ENCODE measurements at regions not wholly inside any gene's neighbourhood (a gene's known extent, or its start where the extent isn't known, plus 50 kb on each side); places are given as distances from the start of the nearest gene placed in this dataset.

DNA sequence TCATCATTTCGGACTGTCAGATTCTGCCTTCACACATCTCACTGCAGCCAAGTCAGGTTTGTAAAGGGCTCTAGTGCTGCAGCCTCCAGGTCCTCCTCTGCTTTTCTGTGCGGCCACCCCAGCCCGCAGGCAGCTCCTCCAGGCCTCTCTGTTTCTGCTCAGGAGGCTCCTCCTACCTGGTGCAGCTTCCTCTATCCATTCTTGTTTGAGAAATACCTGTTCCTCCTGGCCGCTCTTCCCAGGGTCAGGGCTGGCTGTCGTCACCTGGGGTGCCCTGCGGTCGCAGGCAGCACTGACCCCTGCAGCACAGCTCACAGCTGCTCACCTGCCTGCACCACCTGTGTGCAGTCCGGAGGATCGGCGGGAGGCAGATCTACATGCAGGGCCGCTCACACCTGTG, 387.7 kb upstream of the IRX4 start:
- H3K4me3 ChIP-seq (ENCODE audit: low read length): no peak overlapping the region
- H3F3A ChIP-seq (ENCODE audit: insufficient read depth, low read length, poor library complexity, severe bottlenecking): no peaks in the 10 kb centered on the region
- H3K79me2 ChIP-seq (replicated peaks; ENCODE audit: insufficient read depth, low read length): no peaks in the 10 kb centered on the region
- no peak for TF ChIP-seq MXI1 (conservative IDR thresholded peaks at IDR 0.05; ENCODE audit: poor library complexity, severe bottlenecking)
- no peak for TF ChIP-seq POLR2AphosphoS5 (IDR thresholded peaks at IDR 0.05)
- TF ChIP-seq, protein P1, sequence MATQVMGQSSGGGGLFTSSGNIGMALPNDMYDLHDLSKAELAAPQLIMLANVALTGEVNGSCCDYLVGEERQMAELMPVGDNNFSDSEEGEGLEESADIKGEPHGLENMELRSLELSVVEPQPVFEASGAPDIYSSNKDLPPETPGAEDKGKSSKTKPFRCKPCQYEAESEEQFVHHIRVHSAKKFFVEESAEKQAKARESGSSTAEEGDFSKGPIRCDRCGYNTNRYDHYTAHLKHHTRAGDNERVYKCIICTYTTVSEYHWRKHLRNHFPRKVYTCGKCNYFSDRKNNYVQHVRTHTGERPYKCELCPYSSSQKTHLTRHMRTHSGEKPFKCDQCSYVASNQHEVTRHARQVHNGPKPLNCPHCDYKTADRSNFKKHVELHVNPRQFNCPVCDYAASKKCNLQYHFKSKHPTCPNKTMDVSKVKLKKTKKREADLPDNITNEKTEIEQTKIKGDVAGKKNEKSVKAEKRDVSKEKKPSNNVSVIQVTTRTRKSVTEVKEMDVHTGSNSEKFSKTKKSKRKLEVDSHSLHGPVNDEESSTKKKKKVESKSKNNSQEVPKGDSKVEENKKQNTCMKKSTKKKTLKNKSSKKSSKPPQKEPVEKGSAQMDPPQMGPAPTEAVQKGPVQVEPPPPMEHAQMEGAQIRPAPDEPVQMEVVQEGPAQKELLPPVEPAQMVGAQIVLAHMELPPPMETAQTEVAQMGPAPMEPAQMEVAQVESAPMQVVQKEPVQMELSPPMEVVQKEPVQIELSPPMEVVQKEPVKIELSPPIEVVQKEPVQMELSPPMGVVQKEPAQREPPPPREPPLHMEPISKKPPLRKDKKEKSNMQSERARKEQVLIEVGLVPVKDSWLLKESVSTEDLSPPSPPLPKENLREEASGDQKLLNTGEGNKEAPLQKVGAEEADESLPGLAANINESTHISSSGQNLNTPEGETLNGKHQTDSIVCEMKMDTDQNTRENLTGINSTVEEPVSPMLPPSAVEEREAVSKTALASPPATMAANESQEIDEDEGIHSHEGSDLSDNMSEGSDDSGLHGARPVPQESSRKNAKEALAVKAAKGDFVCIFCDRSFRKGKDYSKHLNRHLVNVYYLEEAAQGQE (IDR thresholded peaks at IDR 0.05; ENCODE audit: borderline replicate concordance): no peak
- no peak for TF ChIP-seq TAF1 (IDR thresholded peaks at IDR 0.05; ENCODE audit: low read depth)
- TF ChIP-seq SMC3 (conservative IDR thresholded peaks at IDR 0.05; ENCODE audit: poor library complexity): no peak
- TF ChIP-seq RAD21 (conservative IDR thresholded peaks at IDR 0.05): no peak
- TF ChIP-seq EP300 (conservative IDR thresholded peaks at IDR 0.05; ENCODE audit: poor library complexity, severe bottlenecking): no peak
- TF ChIP-seq, protein P2, sequence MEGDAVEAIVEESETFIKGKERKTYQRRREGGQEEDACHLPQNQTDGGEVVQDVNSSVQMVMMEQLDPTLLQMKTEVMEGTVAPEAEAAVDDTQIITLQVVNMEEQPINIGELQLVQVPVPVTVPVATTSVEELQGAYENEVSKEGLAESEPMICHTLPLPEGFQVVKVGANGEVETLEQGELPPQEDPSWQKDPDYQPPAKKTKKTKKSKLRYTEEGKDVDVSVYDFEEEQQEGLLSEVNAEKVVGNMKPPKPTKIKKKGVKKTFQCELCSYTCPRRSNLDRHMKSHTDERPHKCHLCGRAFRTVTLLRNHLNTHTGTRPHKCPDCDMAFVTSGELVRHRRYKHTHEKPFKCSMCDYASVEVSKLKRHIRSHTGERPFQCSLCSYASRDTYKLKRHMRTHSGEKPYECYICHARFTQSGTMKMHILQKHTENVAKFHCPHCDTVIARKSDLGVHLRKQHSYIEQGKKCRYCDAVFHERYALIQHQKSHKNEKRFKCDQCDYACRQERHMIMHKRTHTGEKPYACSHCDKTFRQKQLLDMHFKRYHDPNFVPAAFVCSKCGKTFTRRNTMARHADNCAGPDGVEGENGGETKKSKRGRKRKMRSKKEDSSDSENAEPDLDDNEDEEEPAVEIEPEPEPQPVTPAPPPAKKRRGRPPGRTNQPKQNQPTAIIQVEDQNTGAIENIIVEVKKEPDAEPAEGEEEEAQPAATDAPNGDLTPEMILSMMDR (IDR thresholded peaks at IDR 0.05; ENCODE audit: poor library complexity, severe bottlenecking): no peak
- TF ChIP-seq EZH2 (IDR thresholded peaks at IDR 0.05; ENCODE audit: borderline replicate concordance, insufficient read depth, low read length, poor library complexity, severe bottlenecking): no peak
- H3K9ac ChIP-seq (ENCODE audit: low read length): no peak overlapping the region
- no peaks in the 10 kb centered on the region for H3K9me2 ChIP-seq (ENCODE audit: insufficient read depth, low read length)
- H3K4me2 ChIP-seq (ENCODE audit: low read length): no peak overlapping the region
- H3K36me3 ChIP-seq (ENCODE audit: insufficient read depth, low read length): no peaks in the 10 kb centered on the region
- H3K27ac ChIP-seq (ENCODE audit: low read length): no peak overlapping the region
- H3K9me3 ChIP-seq (ENCODE audit: low read length): no peaks in the 10 kb centered on the region
- H3K27me3 ChIP-seq (ENCODE audit: insufficient read depth, low read depth, low read length): no peaks in the 10 kb centered on the region
- H2AFZ ChIP-seq (ENCODE audit: low read depth, low read length): no peak overlapping the region
- H4K20me1 ChIP-seq (ENCODE audit: insufficient read depth): no peaks in the 10 kb centered on the region

DNA sequence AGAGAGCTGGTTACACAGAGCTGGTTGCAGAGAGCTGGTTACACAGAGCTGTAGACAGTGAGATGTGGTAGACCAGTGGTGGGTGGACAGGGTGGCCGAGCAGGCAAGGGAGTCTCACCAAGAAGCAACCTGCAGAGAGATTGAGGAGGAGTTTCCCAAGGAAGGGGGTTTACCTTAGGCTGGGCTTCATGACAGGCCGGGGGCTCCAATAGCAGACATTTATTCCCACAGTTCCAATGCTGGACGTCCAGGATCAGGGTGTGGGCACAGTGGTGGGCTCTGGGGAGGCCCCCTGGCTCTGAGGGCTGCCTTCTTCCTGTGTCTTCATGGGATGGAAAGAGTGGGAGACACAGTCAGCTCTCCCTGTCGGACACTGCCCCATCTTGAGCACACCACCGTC, 386.9 kb upstream of the IRX4 start:
- H3K79me2 ChIP-seq (replicated peaks; ENCODE audit: insufficient read depth, low read length): no peaks in the 10 kb centered on the region
- no peak overlapping the region for H3K27ac ChIP-seq (ENCODE audit: low read length)
- no peak overlapping the region for H3K9ac ChIP-seq (ENCODE audit: low read length)
- no peaks in the 10 kb centered on the region for H4K20me1 ChIP-seq (ENCODE audit: insufficient read depth)
- H2AFZ ChIP-seq (ENCODE audit: low read depth, low read length): no peak overlapping the region
- H3K9me2 ChIP-seq (ENCODE audit: insufficient read depth, low read length): no peaks in the 10 kb centered on the region
- no peaks in the 10 kb centered on the region for H3K9me3 ChIP-seq (ENCODE audit: low read length)
- H3K4me3 ChIP-seq (ENCODE audit: low read length): no peak overlapping the region
- H3K36me3 ChIP-seq (ENCODE audit: insufficient read depth, low read length): no peaks in the 10 kb centered on the region
- H3K4me2 ChIP-seq (ENCODE audit: low read length): no peak overlapping the region
- no peaks in the 10 kb centered on the region for H3F3A ChIP-seq (ENCODE audit: insufficient read depth, low read length, poor library complexity, severe bottlenecking)
- H3K27me3 ChIP-seq (ENCODE audit: insufficient read depth, low read depth, low read length): no peaks in the 10 kb centered on the region
- TF ChIP-seq, protein P2 (IDR thresholded peaks at IDR 0.05; ENCODE audit: poor library complexity, severe bottlenecking): no peak
- TF ChIP-seq MXI1 (conservative IDR thresholded peaks at IDR 0.05; ENCODE audit: poor library complexity, severe bottlenecking) (no peak), RAD21 (conservative IDR thresholded peaks at IDR 0.05) (no peak)
- TF ChIP-seq, protein P1 (IDR thresholded peaks at IDR 0.05; ENCODE audit: borderline replicate concordance): no peak

All from neural cell (in vitro differentiated cells).